ENCODE measurements at regions not wholly inside any gene's neighbourhood (a gene's known extent, or its start where the extent isn't known, plus 50 kb on each side); places are given as distances from the start of the nearest gene placed in this dataset.
"Not testable (repeated sequence)": the region's sequence is repeated elsewhere in the genome, so short reads cannot be mapped to it uniquely, and the experiment has no call there.

DNA sequence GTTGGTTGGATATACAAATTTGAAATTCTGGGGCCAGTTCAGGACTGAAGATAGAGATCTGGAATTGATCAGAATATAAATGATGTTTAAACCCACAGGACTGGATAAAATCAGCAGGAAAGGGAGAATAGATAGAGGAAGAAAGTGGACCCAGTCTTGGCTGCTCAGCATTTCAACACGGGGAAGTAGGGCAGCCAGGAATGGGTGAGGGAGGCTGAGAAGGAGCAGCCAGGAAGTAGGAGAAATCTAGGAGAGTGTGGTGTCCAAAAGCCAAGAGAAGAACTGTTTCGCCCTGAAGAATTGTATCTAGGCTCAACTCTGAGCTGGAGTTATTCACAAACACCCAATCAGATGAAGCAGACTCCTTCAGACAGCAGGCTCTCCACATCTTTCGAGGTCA is 197.9 kb downstream of the CDCA7 start:
- no peak for DNase-seq

DNA sequence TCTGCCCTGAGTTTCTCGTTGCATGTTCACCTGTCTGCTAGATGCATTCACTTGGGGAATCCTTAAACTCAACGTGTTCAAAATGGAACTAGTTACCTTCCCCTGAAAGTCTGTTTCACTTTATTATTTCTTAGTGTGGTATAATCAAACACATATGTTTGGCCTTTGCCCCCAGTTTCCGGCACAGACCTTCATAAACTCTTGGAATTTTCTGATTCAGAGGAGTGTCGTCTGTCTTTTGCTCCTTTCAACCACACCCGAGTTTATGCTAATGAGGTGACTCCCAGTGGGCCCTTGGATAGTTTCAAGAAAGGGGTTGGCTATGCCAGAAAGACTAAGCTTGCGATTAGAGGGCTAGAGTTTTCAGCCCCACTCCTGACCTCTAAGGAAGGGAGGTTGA is 198.9 kb downstream of the CDCA7 start:
- DNase-seq = no peak

DNA sequence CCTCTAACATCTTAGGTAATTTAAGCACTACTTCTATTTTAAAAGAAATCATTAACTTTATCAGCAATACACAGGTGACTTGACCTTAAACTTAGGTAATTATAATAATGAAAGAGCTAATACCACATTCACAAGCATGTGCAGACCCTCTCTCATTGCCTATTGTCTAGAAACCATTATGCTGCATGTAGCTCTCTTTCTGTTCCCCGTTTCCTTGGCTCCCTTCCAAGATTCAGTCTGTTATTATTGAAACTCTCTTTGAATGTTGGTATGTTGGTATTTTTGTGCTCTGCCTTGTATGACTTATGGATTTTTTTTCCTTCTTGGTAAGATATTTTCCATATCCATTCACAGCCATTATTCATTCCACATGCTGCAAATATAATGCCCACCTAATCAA is 201.2 kb downstream of the CDCA7 start:
- DNase-seq = no peak

DNA sequence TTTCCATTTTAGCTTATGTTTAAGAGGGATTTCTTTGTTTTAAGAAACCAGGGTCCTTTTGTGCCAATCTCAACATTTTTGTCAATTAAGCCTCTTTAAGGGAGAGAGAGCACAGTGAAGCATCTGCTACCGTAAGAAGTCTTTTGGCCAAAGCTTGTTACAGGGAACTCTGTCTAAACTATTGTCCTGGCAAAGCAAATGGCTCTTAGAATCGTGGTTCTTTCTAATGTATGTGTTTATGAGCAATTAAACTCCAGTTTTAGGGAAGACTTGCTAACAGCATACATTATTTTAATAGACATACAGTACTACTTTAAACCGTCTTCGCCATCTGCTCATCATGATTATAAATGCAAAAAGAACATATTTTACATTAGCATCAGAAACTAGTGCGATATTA is 202.1 kb downstream of the CDCA7 start:
- no peak for DNase-seq

DNA sequence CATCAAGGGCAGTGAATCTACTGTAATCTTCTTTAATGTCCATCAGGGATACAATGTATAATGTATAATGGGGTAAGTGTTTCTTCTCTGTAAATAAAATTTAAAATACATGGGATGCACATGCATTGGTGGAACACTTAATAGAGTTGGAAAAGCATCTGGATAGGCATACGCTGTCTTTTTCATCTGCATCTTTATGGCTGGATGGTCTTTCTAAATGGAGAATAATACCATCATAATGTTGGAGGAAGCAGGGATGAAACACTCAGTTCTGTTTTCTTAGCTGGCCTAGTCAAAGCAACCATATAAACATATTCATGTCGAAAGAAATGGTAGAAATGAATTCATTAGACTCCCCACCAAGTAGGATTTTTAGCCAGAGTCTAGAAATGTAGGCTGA is 202.8 kb downstream of the CDCA7 start:
- no peak for DNase-seq

DNA sequence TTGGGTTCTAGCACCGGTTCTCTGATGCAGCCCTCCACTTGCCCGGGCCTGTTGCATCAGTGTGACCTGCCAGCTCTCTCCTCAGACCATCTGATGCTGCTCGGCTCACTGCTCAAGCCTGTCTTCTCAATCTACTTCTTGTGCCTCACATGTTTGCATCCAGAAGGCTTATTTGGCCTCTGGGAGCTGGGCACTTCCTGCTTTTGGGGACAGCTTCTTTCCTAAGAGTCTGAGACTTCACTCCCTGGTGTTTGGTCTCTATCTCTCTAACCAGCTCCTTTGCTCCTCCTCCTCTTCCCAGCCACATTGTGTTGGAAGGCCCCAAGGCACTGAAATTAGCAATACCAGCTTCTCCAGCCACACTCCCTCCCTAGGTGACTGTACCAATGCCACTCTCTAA is 212.8 kb downstream of the CDCA7 start:
- no peak for DNase-seq

DNA sequence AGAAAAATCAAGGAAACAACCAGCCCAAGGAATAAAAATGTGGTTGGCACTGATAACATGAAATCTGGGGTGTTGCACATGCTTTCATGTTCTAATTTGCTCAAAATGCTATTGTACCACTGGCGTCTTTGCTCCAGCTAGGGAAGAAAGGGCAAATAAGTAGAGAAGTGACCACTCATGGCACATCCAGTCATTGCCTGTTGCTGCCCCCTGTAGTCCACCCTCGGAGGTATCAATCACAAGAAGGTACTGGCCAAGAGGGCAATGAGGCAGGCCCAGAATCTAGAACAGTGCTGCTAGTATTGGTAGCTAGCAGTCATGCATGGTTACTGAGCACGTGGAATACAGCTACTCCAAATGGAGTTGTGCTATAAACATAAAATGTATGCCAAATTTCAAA is 213.4 kb downstream of the CDCA7 start:
- no peak for DNase-seq

DNA sequence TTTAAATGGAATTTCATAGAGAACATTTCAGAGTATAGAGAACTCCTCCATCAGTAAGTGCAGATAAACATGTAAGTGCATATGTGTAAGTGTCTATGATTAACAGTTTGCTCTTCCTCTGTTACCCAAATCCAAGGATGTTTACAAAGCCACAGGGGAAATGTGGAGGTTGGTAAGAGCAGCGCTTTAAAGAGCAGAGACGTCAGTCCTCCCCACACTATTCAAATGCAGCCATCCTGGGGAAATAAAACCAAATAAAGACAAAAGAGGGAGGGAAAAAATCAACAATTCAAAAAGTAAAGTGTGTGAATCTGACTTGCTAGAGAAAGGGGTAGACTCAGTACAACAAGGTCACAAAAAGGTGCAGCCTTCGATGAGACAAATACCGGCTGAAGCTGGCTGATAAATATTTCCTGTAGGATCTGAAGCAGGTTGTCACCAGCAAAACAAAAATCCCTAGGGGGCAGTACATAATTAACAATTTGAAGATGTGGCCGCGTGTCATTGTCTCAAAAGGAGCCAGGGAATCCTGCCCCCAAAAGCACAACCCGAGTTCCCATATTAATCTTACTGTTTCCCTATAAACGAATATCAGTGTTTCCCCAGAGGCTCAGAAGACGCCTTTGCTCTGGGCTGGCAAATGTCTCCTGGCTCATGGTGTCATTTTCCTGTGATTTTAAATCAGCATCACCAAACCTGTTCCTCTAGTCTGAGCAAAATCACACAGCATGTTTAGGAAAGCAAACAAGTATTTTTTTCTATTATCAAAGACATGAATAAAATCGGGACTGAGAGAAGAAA is 216.5 kb downstream of the CDCA7 start:
- DNase-seq = no peak

DNA sequence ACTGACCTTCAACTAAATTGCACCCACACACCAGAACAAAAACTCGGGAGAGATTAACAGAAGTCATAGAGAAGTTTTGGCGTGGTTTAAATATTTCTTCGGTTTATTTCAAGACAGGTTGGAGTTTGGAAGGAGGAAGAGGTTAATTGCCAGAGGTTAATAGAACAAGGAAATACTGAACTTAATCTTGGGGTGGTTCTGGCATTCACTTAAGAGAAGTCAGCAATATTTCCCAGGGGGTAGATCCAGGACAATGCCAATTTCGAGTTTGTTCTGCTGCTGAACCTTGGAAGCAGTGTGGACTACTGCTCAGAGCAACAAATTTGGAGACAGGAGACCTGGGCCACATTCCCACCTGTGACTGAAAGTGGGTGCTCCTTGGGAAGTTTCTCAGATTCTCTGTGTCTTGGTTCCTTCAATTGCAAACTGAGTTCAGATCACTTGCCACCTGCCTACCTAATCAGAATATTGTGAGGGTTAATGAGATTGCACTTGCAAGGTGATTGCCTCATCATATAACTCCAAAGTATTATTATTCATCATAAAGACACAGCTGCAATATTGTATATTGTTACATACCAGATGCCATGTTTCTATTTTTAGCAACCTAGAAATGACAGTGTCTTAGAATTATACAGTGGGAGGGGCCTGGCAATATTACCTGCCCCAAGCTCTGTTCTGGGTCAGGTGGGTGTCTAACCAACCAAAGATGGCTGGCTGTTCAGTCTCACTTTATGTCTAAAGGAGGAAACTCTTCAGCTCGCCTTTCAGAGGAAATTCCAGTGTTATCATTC is 217.4 kb downstream of the CDCA7 start:
- no peak for DNase-seq

DNA sequence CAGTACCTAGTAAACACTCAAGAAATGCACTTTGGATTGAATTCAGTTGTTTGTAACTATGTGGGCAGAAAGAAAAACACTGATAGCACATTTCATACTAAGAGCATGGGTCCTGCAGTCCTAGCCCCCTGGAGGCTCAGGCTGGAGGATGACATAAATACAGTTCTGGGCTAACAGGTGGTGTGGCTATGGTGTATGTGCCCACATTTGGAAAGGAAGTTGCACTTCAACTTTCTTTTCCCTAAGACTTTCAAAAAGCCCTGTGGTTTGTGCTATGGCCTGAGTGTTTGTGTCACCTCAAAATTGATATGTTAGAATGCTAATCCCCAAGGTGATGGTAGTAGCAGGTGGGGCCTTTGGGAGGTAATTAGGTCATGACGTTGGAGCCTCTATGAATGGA is 218.2 kb downstream of the CDCA7 start:
- no peak for DNase-seq

DNA sequence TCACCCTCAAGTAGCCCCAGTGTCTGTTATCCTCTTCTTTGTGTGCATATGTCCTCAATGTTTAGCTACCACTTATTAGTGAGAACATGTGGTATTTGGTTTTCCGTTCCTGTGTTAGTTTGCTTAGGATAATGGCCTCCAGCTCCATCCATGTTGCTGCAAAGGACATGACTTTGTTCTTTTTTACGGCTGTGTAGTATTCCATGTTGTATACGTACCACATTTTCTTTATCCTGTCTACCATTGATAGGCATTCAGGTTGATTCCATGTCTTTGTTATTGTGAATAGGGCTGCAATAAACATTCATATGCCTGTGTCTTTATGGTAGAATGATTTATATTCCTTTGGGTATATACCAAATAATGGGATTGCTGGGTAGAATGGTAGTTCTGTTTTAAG is 219.1 kb downstream of the CDCA7 start:
- not testable (repeated sequence) for DNase-seq

DNA sequence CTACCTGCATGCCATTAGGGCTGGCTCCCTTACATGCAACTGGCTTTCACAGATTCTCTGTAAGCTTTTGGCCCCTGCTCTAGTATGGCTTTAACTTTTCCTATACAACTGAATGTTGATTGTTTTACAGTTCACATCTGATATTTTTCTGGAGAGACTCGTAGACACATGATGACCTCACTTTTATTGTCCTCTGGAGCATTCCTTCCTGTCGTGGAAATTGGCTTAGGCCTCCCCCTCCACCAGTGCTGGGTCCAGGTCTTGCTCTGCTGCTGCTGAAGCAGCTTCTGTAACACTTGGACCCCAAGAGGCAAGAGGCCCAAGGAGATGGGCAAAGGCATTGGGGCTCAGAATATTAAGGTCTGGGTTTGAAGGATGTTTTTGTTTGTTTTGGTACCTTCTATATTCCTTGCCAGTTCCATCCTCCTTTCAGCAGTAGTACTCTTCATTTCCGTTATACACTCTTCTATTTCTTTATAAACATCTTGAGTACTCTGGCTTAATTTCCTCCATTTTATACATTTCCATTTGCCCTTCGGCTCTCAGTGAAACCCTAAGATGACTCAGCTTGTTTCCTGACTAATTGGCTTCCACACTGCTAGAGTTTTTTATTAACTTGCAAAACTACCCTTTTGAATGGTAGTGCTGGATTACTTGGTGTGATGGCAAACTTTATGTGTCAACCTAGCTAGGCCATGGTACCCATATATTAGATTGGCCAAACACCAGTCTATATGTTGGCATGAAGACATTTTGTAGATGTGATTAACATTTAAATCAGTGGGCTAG is 219.8 kb downstream of the CDCA7 start:
- peak in 1 of 5 experiments; percentile 5 for DNase-seq

DNA sequence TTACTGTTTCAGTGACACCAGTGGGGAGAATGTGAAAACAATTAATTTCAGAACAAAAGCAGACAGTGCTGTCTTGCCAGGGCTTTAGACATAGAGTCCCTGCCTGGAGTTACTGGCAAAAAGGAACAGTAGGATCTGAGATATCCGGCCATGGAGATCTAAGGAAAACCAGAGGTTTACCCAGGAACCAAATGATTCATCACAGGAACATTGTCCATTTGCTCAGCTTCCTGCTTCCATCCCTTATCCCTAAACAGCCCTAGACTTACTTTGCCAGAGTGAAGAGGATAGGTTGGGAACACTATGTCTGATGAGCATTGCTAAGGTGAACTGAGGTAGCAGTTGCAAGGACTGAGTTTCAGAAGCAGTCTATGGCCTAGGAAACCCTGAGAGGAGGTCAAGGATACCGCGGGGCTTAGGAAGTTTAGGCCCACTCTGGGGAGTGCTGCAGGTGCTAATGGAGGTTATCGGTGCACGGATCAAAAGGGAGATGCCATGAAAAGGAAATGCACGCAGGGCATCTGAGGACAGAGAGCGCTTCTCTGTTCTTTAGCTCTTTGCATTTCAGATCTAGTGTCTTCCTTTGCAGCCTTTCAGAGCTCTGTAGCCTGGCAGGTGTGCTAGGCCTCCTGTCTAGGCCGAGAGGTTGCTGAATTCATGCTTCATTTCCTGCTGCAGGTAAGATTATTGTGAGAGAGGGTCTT is 223.9 kb downstream of the CDCA7 start:
- no peak for DNase-seq

DNA sequence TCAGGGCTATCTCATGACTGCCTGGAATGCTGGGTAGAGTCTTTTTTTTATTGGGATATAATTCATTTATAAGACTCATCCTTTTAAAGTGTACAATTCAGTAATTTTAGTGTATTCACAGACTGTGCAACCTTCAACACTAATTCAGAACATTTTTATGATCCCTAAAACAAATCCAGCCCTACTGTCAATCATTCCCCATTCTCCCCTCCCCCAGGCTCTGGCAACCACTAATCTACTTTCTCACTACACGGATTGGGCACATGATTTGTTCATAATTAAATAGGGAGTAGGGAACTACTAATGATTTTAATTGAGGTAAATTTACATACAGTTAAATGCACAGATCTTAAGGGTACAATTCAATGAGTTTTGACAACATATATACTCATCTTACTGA is 225.7 kb downstream of the CDCA7 start:
- DNase-seq = no peak

DNA sequence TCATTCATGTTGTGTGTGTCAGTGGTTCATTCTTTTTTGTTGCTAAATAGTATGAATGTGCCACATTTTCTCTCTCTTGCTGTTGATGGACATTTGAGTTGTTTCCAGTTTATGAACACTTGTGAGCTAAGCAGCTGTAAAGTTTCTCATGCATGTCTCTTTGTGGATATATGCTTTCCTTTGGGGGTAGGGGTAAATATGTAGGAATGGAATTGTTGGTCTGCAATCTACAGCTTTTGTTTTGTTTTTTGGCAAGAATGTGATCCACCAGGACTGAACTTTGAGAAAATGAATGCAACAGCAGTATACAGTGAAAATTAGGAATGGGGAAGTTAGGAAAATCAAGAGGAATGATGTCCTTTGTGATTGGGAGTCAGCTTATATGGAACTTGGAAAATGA is 226.3 kb downstream of the CDCA7 start:
- no peak for DNase-seq

DNA sequence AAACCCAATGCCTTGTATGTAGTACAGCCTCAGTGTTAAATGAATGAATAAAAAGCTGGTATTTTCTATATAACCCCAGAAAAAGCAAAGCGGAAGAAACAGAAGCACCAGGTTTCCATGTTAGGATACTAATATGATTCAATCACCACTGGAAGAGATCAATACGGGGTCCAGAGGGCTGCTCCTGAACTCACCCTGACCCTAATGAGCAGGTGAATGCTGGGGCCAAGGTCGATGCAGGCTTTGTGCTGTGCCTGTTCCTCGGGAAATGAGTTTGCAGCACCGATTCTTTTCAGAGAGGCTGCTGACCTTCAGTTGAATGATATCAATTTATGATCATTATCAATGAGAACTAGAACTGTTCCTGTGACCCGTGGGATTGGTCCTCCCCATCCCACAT is 228.5 kb downstream of the CDCA7 start:
- no peak for DNase-seq

DNA sequence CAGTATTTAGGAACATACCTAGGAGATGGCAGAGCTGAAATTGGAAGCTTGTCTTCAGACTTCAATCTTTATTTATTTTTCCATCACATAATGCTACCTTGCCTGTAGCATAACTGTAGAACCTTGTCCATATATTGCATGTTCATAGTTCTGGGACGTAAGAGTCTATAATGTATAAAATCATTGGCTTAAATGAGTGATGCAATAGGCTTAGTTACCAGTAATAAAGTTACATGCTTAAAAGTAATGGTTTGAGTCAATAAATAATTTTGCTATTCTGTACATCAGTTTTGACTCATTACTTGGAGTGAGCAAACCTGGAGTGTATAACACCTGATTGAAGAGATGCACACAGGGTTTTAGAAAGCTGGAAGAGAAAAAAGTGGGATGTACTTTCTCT is 229.3 kb downstream of the CDCA7 start:
- DNase-seq = no peak

DNA sequence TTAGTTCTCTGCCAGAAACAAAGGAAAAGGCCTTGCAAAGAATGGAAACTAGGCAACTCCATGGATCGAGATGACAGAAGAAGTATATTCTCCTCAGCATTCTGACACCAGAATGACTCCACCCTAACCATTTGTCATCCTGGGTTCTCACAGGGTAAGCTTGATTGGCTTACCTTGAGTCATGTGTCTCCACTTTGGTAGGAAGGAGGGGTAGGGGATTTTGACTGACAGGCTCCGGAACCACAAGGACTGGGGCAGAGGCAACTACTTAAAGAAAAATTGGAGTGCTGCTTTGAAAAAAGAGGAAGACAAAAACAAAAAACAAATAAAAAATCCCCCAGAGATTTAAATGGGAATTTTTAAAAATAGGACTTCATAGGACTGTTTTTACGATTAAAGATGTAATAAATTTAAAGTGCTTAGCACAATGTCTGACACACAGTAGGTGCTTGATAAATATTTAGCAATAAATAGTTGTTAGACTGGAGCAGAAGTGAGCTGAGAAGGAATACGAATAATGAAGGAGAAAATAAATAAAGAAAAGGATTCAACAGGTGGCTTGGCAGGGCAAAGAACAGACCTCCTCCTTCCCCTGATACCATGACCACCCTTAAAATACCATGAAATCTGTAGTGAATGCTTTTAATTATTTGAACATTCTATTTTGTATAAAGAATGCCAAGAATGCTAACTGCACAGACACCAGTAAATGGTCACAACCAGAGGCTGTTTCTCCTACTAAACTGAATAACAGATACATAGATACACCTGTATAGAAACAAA is 230.2 kb downstream of the CDCA7 start:
- no peak for DNase-seq

DNA sequence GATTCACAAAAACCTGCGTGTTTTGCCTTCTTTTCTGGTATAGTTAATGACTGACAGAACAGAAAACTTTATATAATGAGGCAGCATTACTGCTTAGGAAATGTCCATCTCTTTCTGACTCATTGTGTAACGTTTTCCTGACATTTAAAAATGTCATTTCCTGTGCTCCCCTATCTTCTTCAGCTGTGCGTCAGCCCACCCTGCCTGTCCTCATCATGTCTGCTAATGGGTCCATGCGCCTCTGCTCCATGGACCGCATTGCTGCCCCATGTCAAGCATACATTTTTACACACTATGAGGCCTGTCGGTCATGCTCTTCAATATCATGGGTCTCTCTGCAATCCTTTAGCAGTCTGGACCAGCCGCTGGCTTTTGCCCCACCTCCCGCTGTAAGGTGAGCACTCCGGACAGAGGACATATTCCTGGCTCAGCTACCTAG is 234.3 kb downstream of the CDCA7 start:
- no peak for DNase-seq

DNA sequence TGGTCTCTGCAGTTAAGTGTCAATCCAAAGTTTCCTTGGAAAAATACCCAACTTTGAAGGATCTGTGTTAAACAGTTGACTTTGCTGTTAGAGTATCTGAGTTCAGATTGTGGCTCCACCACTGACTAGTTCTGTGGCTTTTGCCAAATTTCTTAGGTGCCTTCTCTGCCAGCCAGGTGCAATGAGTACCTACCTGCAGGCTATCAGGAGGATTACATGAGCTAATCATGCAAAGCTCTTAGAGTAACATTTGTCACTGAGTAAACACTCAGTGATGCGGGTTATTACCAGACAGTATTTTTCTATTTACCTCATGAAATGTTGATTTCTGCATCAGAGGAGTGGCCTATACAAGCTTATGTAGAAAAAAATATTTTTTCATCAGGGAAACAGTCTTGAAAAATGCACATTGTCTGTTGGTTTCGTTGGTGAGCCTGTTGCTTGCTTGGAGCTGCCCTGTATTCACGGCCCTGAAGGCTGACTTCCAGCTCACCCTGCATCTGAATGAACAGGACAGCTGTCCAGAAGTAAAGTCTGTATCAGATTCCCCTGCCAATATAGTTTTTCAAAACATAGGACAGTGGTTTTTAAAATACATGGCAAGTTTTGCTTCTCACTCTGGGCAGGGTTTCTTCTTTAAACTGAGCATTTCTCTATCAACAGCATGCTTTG is 235.1 kb downstream of the CDCA7 start:
- DNase-seq = no peak

DNA sequence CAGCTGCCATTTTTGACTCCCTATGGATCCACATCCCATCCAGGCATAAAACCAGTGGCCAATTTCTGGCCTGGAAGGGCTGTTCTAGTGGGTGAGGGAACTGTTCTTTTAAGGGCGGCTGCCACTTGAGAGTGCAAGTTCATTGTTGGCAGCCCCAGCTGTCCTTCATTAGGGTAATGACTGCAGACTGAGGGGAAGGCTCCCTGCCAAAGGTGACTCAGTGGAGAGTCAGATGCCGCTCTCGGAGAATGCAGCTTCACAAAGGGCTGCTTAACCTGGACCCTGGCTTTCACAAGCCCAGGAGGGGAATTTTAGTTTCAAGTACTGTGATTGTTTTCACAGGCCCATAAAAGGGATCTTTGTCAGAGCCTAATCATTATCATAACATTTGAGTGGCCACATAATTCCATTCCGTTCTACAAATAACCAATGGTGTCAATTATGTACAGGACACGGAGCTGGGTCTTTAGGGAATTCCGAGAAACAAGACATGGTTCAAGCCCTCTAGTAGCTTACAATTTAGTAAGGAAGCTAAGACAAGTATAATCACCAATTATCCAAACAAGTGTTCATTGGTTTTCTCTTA is 235.7 kb downstream of the CDCA7 start:
- DNase-seq = no peak

Data from T-helper 2 cell (primary cell).